ENCODE measurements at regions not wholly inside any gene's neighbourhood (a gene's known extent, or its start where the extent isn't known, plus 50 kb on each side); places are given as distances from the start of the nearest gene placed in this dataset.

DNA sequence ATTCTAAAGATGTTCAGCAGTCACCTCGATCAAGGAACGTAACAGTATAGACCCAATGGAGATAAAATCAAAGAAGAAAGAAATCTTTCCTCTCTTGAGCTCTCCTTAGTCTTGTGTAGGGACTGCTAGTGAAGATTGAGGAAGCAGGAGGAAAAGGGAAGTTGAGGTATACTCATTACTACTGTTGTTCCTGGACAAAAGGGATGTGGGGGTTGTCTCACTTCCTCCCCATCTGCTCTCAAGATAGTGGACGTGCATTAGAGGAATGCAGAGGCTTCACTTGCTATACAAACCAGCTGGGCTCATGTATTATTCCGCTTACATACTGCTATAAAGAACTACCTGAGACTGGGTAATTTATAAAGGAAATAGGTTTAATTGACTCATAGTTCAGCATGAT lies 208.9 kb upstream of the ARHGEF9 start:
- peak; percentile 0 for DNase-seq (ENCODE audit: low spot score)

DNA sequence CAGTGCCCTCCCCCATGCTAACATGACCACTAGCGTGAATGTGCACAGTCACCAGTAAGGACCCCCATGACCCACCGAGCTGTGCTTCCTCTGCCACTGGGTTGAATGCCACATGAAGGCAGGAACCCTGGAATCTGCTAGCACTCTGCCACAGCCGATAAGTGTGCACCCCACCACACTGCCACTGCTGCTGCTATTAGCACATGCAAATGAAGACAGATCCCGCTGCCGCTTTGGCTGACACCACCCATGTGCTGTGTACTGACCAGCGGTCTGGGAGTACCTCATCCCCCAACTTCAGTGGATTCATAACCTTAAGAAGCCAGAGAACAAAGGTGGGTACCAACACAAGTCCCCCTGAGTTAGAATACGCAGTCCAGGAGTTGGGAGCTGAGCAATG lies 200.9 kb upstream of the ARHGEF9 start:
- DNase-seq (ENCODE audit: low spot score): no peak

DNA sequence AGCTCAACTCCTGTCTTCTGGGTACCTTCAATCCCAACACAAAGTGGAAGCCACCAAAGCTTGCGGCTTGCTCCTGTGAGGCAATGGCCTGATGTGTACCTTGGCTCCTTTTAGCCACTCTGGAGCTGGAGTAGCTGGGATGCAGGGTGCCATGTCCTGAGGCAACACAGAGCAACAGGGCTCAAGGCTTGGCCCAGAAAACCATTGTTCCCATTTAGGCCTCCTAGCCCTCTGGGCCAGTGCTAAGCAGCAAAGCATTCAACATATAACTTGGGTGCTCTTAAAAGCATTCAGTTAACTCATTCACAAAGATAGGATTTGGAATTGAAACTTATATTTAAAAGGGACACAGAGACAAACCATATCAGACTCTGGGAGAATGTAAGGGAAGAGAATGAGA lies 194.5 kb upstream of the ARHGEF9 start:
- DNase-seq (ENCODE audit: low spot score): no peak

DNA sequence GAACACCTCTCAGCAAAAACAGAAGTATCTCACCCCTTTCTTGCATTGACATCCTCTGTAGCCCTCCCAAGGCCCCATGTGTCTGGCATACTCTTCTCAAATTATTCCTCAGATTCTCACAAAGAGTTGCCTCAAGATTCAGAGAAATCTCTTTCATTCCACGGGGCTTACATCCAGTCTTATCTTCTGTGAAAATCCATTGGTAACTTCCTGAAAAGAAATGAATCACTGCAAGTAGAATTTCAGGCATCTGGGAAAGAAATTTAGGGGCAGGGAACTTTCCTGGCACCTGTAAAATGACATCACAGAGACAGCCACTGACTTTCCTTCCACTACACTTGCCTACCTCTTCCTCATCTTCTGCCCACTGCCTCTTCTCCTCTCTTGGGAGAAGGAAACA lies 182.5 kb upstream of the ARHGEF9 start:
- no peak for DNase-seq (ENCODE audit: low spot score)

DNA sequence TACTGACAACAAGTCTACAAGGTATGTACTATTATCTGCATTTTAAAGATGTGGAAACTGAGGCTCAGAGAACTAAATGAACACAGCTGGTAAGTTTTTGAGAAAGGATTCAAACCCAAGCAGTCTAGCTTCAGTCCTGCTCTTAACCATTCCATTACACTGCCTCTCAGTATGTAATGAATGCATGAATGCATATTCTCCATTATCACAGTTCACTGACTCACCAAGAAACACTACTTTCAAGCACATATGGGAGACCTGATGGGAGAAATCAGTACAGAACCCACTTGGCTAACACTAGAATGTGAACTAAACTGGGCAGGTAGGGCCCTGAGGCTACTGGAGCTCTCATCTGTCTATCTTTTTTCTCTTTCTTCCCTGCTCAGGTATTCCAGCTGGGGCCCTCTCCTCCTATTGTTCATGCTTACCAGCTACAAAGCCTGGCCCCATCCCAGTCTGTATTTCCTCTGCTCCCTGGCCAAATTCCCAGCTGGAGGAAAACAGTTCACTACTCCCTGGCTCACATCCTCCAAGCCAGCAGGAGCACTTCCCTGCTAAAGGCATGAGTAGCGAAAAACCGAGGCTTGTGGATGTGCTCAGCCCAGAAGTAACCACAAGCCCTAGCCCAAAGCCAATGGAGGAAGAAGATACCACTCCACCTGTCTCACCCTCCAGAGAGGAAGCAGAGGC lies 178.2 kb upstream of the ARHGEF9 start:
- no peak for DNase-seq (ENCODE audit: low spot score)

DNA sequence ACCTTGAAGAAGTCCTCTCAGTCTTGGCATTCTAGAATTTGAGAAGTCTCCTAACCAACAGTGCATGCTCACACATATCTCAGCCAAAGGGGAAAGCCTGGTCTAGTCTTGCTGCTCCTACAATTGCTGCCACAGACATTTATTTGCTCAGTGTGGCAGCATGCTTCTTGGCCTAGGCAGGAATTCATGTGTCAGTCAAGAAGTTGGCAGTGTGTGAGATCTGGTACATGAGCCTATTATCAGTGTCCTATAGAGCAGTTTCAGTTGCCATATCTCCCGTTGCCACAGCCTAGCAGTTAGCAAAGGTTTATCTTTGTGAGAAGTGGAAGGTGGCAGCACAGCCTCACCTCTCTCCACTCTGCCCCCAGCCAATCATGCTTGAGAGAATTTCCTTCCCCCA lies 176.9 kb upstream of the ARHGEF9 start:
- DNase-seq (ENCODE audit: low spot score): no peak

DNA sequence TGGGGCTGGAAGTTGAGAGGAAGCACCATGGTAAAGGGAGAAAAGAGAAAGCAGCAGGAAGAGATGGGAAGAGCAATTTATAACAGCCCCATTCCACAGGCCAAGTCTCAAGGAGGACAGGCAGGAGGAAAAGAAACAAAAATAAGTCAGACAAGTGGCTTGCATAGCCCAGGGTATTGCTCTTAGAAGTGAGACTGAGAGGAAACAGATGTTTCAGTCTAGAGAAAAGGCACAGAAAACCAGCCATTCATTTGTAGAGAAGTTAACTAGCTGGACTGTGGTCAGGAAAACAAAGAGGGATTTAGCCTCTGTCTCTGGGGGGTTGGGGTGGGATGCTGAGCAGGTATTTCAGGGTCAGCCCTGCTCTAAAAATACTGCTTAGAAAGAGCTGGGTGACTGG lies 175.0 kb upstream of the ARHGEF9 start:
- DNase-seq (ENCODE audit: low spot score): no peak

DNA sequence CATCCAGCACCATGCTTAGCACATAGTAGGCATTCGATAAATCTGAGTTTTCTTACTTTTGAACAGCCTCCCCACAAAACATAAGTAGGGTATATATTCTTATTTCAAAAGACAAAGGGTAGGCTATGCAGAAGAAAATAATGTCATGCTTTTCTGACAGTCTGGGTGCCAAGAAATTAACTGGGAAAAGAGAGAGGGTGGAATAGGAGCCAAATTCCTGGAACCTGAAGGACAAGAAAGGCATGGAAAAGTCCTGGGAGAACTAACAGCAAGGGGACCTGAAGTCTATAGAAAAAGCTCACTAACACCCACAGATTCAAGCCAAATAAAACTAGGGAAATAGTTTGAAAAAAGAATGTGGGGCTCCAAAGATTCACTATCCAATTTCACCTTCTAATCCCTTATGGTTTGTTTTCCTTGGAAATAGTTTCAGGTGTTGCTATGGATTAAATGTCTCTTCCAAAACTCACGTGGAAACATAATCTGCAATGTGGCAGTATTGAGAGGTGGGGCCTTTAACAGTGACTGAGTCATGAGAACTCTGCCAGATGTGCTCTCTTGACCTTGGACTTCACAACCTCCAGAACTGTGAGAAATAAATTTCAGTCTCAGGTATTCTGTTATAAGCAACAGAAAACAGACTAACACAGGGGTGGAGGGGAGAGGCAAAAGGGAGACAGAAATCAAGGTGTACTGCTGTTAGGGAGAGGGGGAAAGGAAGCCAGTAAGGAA lies 173.3 kb upstream of the ARHGEF9 start:
- no peak for DNase-seq (ENCODE audit: low spot score)

DNA sequence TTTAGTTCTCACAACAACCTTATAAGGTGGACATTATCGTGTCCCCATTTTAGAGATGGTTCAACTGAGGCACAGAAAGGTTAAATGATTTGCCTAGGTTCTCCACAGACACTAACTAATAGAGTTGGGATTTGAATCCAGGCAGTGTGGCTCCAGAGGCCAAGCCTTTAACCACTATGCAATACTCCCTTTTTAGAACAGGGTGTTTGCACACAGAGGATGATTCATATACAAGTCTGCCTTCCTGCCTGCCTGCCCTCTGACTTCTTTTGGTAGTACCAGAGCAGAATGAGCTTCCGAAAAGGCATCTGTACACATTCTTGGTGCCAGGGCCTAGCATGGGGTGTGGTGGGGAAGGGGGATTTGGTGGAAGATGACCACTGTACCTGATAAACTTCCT lies 150.8 kb upstream of the ARHGEF9 start:
- no peak for DNase-seq (ENCODE audit: low spot score)

DNA sequence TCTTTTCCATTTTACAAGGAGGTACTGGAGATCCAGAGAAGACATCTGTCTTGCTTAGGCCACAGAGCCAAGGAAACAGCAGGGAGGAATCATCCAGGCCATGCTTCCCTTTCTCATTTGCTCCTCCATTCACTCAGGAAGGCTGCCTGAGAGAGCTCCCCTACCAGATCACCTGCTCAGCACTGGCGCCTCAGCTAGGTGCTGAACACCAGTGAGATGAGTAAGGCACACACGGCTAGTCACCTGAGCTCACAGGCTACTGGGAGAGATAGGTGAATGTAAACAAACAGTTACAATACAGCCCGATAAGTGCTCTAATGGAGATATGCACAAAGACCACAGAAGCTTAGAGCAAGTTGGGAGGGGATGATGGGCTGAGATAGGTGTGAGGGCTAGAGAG lies 149.8 kb upstream of the ARHGEF9 start:
- DNase-seq (ENCODE audit: low spot score): no peak

DNA sequence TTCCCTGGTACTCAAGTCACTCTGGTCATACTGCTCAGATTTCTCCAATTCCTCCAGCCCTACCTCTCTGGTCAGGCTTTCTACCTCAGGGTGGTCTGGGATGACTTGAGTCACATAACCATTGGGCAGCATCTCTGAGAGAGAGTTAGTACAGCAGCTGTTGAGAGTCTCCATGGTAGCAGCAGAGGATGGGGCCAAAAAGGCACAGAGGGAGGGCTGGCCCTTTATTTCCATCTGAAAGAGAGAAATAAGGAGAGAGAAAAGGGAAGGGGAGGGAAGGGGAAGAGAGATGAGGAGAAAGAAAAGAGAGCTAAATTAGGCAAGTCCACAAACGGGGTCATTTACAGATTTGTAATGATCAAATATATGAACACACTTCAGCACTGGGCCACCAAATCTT lies 149.1 kb upstream of the ARHGEF9 start:
- DNase-seq (ENCODE audit: low spot score): no peak

DNA sequence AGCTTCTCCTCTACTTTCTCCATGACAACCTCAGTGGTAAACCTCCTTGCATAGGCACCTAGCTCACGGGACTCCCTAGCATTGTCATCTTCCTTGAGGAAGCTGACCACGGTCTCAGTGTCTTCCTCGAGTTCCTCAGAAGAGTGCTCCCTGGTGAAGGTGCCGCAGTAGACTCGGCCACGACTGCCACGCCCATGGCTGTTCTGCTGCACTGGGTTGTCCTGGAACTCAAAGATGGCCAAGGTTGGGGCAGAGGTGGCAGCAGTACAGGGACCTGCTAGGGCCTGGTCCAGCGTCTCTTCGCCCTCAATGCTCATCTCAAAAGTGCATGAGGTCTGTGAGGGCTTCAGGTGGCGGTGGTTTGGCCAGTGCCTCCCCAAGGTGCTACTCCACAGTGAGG lies 147.9 kb upstream of the ARHGEF9 start:
- no peak for DNase-seq (ENCODE audit: low spot score)

DNA sequence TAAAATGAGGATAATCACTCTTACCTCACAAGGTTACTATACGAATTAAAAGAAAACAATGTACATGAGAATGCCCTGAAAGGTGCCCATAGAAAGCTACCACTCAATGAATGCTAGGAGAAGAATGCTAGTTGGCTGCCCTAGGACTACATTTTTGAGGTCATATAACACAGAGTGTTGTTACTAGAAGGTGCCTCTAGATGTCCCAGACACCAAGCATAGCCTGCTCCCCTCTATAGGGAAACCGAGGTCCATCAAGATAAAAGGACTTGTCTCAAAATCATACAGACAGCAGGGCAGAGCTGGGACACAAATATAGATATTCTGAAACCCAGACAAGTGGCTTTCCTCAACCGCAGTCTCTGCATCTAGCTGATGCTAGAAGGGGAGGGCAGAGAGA lies 147.0 kb upstream of the ARHGEF9 start:
- DNase-seq (ENCODE audit: low spot score): no peak

DNA sequence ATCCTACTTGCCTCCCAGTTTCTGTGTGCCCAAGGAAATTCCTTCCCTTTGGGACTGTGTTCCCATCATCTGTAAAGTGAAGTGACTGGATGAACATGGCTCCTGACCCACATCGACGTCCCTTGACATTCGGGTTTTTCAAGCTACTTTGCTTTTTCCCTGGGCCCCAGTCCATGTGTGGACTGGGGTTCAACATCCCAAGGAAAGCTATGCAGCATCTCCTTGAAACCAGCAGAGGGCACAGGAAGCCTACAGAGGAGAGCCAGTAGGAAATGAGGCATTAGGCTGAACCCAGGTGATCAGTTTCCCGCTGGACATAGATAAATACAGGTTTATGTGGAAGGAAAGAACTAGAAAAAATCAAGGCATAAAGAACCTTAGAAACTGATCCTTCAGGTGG lies 145.1 kb upstream of the ARHGEF9 start:
- DNase-seq (ENCODE audit: low spot score): no peak

DNA sequence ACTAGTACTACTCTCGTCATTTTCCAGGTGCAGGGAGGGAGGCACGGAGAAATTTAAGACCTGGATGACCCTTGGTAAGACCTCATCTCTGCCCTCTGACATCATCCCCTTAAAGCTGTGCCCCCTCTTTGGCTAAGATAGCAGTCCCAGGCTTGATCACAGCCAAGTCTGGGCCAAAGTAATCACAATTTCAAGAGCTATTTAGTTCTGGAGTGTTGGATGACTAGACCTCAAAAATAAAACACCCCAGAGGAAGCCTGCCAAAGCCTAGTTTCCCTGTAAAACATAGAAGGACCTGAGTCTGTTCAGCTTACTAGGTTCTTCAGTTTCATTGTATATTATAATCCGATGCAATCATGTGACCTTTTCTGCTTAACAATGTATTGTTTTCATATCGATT lies 144.6 kb upstream of the ARHGEF9 start:
- DNase-seq (ENCODE audit: low spot score): no peak

DNA sequence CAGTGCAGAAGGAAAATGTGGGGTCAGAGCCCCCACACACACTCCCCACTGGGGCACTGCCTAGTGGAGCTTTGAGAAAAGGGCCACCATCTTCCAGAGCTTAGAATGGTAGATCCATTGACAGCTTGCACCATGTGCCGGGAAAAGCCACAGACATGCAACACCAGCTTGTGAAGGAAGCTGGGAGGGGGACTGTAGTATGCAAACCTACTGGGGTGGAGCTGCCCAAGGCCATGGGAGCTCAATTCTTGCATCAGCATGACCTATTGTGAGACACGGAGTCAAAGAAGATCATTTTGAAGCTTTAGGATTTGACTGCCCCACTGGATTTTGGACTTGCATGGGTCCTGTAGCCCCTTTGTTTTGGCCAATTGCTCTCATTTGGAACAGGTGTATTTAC lies 142.8 kb upstream of the ARHGEF9 start:
- DNase-seq (ENCODE audit: low spot score): no peak

DNA sequence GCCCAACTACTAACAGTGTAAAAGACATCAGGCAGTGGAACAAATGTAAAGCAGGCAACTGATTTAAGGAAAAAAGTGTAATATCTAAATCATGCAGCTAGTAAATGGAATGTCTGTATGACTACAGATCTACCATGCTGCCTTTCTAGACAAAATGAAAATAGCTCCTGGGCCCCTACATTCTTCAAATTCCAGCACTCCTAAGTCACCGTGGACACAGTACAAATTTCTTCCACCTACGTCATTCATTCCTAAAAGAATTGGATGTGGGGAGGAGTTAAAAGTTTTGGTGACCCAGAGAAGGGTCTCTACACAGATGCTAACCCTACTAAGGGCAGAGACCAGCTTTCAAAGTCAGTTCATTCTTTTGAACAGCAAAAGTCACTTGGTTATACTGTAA lies 137.2 kb upstream of the ARHGEF9 start:
- DNase-seq (ENCODE audit: low spot score): no peak

DNA sequence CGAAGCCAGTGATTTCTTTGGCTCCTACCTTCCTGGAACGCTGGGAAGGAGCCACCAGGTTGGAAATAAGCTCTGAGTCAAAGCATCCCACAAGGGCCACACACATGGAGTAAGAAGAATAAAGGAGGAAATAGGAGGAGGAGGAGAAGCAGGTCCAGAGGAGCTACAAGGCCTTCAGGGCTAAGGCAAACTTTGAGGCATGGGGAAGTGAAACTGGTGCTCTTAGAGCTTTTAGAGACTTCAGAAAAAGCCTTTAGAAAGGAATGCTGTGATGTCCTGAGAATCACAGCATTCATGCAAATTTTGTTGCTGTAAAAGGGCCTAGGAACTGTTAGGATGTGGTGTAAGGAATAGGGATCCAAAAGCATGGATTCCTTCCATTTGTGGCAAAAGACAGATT lies 135.9 kb upstream of the ARHGEF9 start:
- no peak for DNase-seq (ENCODE audit: low spot score)

DNA sequence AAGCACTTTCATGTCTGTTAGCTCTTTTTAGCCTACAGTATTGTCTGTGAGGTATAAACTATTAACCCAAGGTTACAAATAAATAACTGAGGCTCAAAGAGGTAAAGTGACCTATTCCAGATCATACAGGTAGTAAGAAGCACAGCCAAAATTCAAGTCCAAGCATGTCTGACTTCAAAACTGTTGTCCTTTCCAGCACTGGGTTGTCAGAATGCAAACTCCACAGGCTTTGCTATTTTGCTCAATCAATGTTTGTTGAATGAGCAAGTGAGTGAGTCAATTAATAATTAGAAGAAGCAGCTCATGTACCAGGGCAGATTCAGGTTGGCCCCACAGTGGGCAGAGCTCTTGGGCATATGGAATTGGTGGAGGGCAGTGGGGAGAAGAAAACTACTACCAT lies 134.1 kb upstream of the ARHGEF9 start:
- DNase-seq (ENCODE audit: low spot score): no peak

DNA sequence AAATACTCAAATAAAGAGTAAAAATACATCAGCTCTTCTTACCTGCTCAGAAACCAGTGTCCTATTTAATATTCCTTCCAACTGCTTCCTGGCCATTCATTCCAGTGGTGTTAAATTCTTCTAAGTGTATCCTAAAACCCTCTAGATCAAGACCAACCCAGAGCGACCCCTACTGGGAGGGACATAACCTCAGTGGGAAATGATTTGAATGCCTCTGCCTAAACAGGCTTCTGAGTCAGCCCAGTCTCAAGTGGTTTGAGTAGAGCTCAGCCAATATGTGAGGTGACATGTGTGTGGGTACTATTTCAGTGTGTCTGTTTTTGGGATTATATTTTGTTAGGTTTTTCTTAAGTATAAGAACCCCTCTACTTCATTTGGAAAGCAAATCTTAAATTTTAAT lies 133.6 kb upstream of the ARHGEF9 start:
- no peak for DNase-seq (ENCODE audit: low spot score)

DNA sequence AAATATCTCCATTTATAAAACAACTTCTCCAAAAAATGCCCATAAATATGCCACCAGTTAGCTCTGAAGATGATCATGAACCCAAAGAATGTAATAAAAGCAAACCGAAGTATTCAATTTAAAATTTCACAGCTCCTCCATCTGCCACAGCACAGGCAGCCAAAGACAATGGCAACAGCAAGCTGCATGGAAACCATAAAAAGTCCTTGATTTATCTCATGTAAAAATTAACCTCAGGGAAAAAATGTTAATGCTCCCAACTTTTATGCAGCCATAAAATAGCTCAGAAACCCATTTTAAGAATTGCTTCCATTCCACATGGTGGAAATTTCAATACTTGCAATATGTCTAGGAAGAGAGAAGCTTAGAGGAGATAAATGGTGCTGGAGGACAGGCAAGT lies 132.3 kb upstream of the ARHGEF9 start:
- DNase-seq (ENCODE audit: low spot score): no peak

DNA sequence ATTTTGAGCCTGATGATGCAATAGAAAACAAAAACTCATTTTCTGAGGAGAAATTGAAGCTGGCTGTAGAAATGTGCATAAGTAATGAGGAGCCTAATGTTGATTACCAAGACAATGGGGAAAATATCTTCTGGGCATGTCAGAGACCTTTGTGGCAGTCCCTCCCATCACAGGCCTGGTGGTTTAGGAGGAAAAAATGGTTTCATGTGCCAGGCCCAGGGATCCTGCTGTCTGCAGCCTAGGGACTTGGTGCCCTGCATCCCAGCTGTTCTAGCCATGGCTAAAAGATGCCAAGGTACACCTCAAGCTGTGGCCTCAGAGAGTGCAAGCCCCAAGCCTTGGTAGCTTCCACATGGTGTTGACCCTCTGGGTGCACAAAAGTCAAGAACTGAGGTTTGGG lies 128.7 kb upstream of the ARHGEF9 start:
- no peak for DNase-seq (ENCODE audit: low spot score)

DNA sequence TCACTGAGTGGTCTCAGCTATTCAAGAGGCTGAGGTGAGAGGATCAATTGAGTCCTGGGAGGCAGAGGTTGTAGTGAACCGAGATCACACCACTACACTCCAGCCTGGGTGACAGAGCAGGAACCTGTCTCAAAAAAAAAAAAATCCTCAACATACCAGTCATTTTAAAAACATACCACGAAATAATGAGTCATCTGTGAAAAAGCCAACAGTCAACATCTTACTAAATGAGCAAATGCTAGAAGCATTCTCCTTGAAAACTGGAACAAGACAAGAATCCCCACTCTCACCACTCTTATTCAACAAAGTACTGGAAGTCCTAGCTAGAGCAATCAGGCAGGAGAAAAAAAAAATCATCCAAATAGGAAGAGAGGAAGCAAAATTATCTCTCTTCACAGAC lies 104.0 kb upstream of the ARHGEF9 start:
- no peak for DNase-seq (ENCODE audit: low spot score)
